Medulla oblongata (tissue), 1 donor: ENCODE measurements at regions not wholly inside any gene's neighbourhood (a gene's known extent, or its start where the extent isn't known, plus 50 kb on each side); places are given as distances from the start of the nearest gene placed in this dataset.
"Not testable (repeated sequence)": the region's sequence is repeated elsewhere in the genome, so short reads cannot be mapped to it uniquely, and the experiment has no call there.

Experiments
- DNase-seq: peaks from one replicate; pipeline ENCODE4 v3.0.0-alpha.2; 2015; ENCODE audit errors: extremely low spot score

- no peak for DNase-seq
Measured at GRCh38 chr10:44177610-44178009, 207.3 kb downstream of the CXCL12 start.

- DNase-seq = no peak
Measured at GRCh38 chr10:44176311-44176710, 208.6 kb downstream of the CXCL12 start.

GRCh38 chr10:44173608-44173894 lies 211.3 kb downstream of the CXCL12 start:
- DNase-seq = no peak

GRCh38 chr10:44172883-44173607 lies 211.9 kb downstream of the CXCL12 start:
- DNase-seq = no peak

- DNase-seq = no peak
Measured at GRCh38 chr10:44171765-44172164, 213.1 kb downstream of the CXCL12 start.

- DNase-seq = no peak
Measured at GRCh38 chr10:44168478-44168877, 216.4 kb downstream of the CXCL12 start.

GRCh38 chr10:44167752-44168151 lies 217.1 kb downstream of the CXCL12 start:
- DNase-seq = no peak

GRCh38 chr10:44166441-44166840 lies 218.5 kb downstream of the CXCL12 start:
- no peak for DNase-seq

- DNase-seq = no peak
Measured at GRCh38 chr10:44164251-44164956, 220.5 kb downstream of the CXCL12 start.

GRCh38 chr10:44161184-44161583 lies 223.7 kb downstream of the CXCL12 start:
- DNase-seq = peak; percentile 9

- DNase-seq = no peak
Measured at GRCh38 chr10:44157574-44157973, 227.3 kb downstream of the CXCL12 start.

GRCh38 chr10:44154956-44155355 lies 229.9 kb downstream of the CXCL12 start:
- DNase-seq = no peak

GRCh38 chr10:44153918-44154670 lies 230.8 kb downstream of the CXCL12 start:
- no peak for DNase-seq

GRCh38 chr10:44143556-44143955 lies 241.3 kb downstream of the CXCL12 start:
- DNase-seq = no peak

- DNase-seq = no peak
Measured at GRCh38 chr10:44132361-44133289, 252.3 kb downstream of the CXCL12 start.

GRCh38 chr10:44126291-44126717 lies 258.6 kb downstream of the CXCL12 start:
- no peak for DNase-seq

GRCh38 chr10:44125879-44126278 lies 259.0 kb downstream of the CXCL12 start:
- DNase-seq = no peak

- no peak for DNase-seq
Measured at GRCh38 chr10:44118500-44118899, 266.4 kb downstream of the CXCL12 start.

- no peak for DNase-seq
Measured at GRCh38 chr10:44116474-44116873, 268.4 kb downstream of the CXCL12 start.

GRCh38 chr10:44115516-44115915 lies 269.4 kb downstream of the CXCL12 start:
- no peak for DNase-seq

- no peak for DNase-seq
Measured at GRCh38 chr10:44114441-44114840, 270.5 kb downstream of the CXCL12 start.

- DNase-seq = not testable (repeated sequence)
Measured at GRCh38 chr10:44112280-44112679, 272.6 kb downstream of the CXCL12 start.
